GM12878 (cell line): ENCODE measurements at regions not wholly inside any gene's neighbourhood (a gene's known extent, or its start where the extent isn't known, plus 50 kb on each side); places are given as distances from the start of the nearest gene placed in this dataset.

Experiments
- ATAC-seq: fragments of 200-7000 bp; cut with Tn5 transposase; 3 replicates; pipeline ENCODE4 v1.9.1; 2020; ENCODE audit warnings: mild to moderate bottlenecking, moderate library complexity
- BruUV-seq: library from RNA; stranded (reverse); fragments of 400-500 nt; replicated peaks from 2 replicates; lab custom pipeline; 2021; lab: Mats Ljungman, UMichigan
- CTCF ChIA-PET: fragments of 300-600 bp; sonication (Branson Sonifier 250); formaldehyde crosslinking; extraction: SDS; loops from one replicate; lab custom pipeline; 2021; ENCODE audit warnings: inconsistent platforms; lab: Yijun Ruan, JAX
- POLR2A ChIA-PET: fragments of 350-600 bp; formaldehyde crosslinking; extraction: SDS; loops from one replicate; lab custom pipeline; 2021; ENCODE audit warnings: inconsistent platforms; lab: Charles Lee
- RAD21 ChIA-PET: fragments of 300-600 bp; sonication (Branson Sonifier 250); formaldehyde crosslinking; loops from one replicate; lab custom pipeline; 2023; ENCODE audit warnings: antibody characterized with exemption; ENCODE audit not compliant: unreplicated experiment; lab: Charles Lee
- SMC1A ChIA-PET: fragments of 300-600 bp; sonication (Branson Sonifier 250); formaldehyde crosslinking; loops from one replicate; lab custom pipeline; 2023; ENCODE audit not compliant: unreplicated experiment, uncharacterized antibody; lab: Charles Lee
- DNase-seq: peaks from one replicate; pipeline ENCODE4 v3.0.0-alpha.2; 2011; ENCODE audit warnings: low read depth, low spot score
- FAIRE-seq: peaks from 3 replicates; lab custom pipeline; 2011; peaks lifted over from hg19 to GRCh38; lab: Jason Lieb, UNC
- H2AFZ ChIP-seq: 2 replicates; pipeline ENCODE4 v1.6.0; 2011; ENCODE audit warnings: low read depth, low read length, control low read depth; ENCODE audit not compliant: control insufficient read depth
- H3K27ac ChIP-seq: 2 replicates; pipeline ENCODE4 v1.5.1; 2011; ENCODE audit warnings: control low read depth; ENCODE audit not compliant: control insufficient read depth, insufficient read depth
- H3K27me3 ChIP-seq, 2 experiments: replicated peaks in 1 of 2; 2 replicates each; pipeline versions ENCODE4 v1.6.0 to v1.6.1; 2011; ENCODE audit warnings: low read length in 1 of 2; ENCODE audit not compliant: control insufficient read depth in 2 of 2, insufficient read depth in 2 of 2
- H3K36me3 ChIP-seq, 2 experiments: 2 replicates each; pipeline ENCODE4 v1.5.1; 2011; ENCODE audit warnings: low read length in 1 of 2; ENCODE audit not compliant: control insufficient read depth in 2 of 2, insufficient read depth in 2 of 2
- H3K4me1 ChIP-seq: 2 replicates; pipeline ENCODE4 v1.6.1; 2011; ENCODE audit warnings: mild to moderate bottlenecking, low read length, moderate library complexity, mixed read lengths; ENCODE audit not compliant: control insufficient read depth, insufficient read depth
- H3K4me2 ChIP-seq: 2 replicates; pipeline ENCODE4 v1.6.0; 2011; ENCODE audit warnings: control low read depth; ENCODE audit not compliant: control insufficient read depth, insufficient read depth
- H3K4me3 ChIP-seq: fragments of 200-600 bp; sonication (generic); 2 replicates; pipeline ENCODE4 v1.5.1; 2016
- H3K79me2 ChIP-seq: 2 replicates; pipeline ENCODE4 v1.6.0; 2011; ENCODE audit warnings: low read length; ENCODE audit not compliant: control insufficient read depth, insufficient read depth
- H3K9ac ChIP-seq: 2 replicates; pipeline ENCODE4 v1.8.0; 2011; ENCODE audit warnings: low read length, control low read depth, mixed read lengths; ENCODE audit not compliant: control insufficient read depth, insufficient read depth
- H3K9me3 ChIP-seq: replicated peaks from 3 replicates; pipeline ENCODE4 v1.5.1; 2011; ENCODE audit warnings: mild to moderate bottlenecking, low read length; ENCODE audit not compliant: control insufficient read depth, insufficient read depth
- H4K20me1 ChIP-seq: 2 replicates; pipeline ENCODE4 v1.6.0; 2011; ENCODE audit not compliant: control insufficient read depth, insufficient read depth
- ATF3 ChIP-seq: IDR thresholded peaks from 2 replicates; pipeline ENCODE4 v1.6.1; 2011; ENCODE audit warnings: low read depth, mild to moderate bottlenecking, low read length, moderate library complexity, borderline replicate concordance; ENCODE audit errors: extremely low read depth
- BACH1 ChIP-seq: fragments of 450-650 bp; IDR thresholded peaks from 2 replicates; pipeline ENCODE4 v1.6.1; 2017; ENCODE audit warnings: mild to moderate bottlenecking, borderline replicate concordance
- CBX3 ChIP-seq: fragments of 200-600 bp; sonication (generic); IDR thresholded peaks from 2 replicates; pipeline ENCODE4 v1.6.1; 2016; ENCODE audit warnings: low read depth, borderline replicate concordance
- E2F4 ChIP-seq: IDR thresholded peaks from 2 replicates; pipeline ENCODE4 v1.6.1; 2012; ENCODE audit warnings: low read depth, low read length, improper control_type of control experiment
- HSF1 ChIP-seq: fragments of 150-350 bp; IDR thresholded peaks from 2 replicates; pipeline ENCODE4 v1.6.1; 2014; ENCODE audit warnings: mild to moderate bottlenecking, low read depth, low read length
- IKZF1 ChIP-seq: fragments of 450-650 bp; conservative IDR thresholded peaks from 2 replicates; pipeline ENCODE4 v1.6.1; 2017; ENCODE audit warnings: antibody characterized with exemption, mild to moderate bottlenecking
- MTA3 ChIP-seq: IDR thresholded peaks from 2 replicates; pipeline ENCODE4 v1.6.1; 2012; ENCODE audit warnings: low read length, inconsistent platforms, borderline replicate concordance
- MYC ChIP-seq: IDR thresholded peaks from 2 replicates; pipeline ENCODE4 v1.6.1; 2011; ENCODE audit warnings: mild to moderate bottlenecking, low read length, moderate library complexity, inconsistent platforms; ENCODE audit not compliant: insufficient read depth, insufficient replicate concordance, insufficient read length, severe bottlenecking
- NFXL1 ChIP-seq: fragments of 450-650 bp; IDR thresholded peaks from 2 replicates; pipeline ENCODE4 v1.6.1; 2017; ENCODE audit warnings: antibody characterized with exemption, mild to moderate bottlenecking, borderline replicate concordance
- PAX8 ChIP-seq: fragments of 450-650 bp; IDR thresholded peaks from 2 replicates; pipeline ENCODE4 v1.6.1; 2017; ENCODE audit warnings: mild to moderate bottlenecking, moderate library complexity
- PRDM15 ChIP-seq: fragments of 450-650 bp; formaldehyde crosslinking; IDR thresholded peaks from 2 replicates; pipeline ENCODE4 v1.4.0; 2020; ENCODE audit warnings: mild to moderate bottlenecking, moderate library complexity
- RB1 ChIP-seq: fragments of 450-650 bp; formaldehyde crosslinking; IDR thresholded peaks from 2 replicates; pipeline ENCODE4 v1.6.1; 2017; ENCODE audit warnings: mild to moderate bottlenecking, borderline replicate concordance
- RCOR1 ChIP-seq: conservative IDR thresholded peaks from 2 replicates; pipeline ENCODE4 v1.6.1; 2012; ENCODE audit warnings: low read depth, low read length, improper control_type of control experiment
- SP1 ChIP-seq: IDR thresholded peaks from one replicate; pipeline ENCODE4 v1.6.1; 2011; ENCODE audit warnings: low read depth, low read length
- SRF ChIP-seq, 2 experiments: IDR thresholded peaks; 2 replicates each; pipeline ENCODE4 v1.6.1; 2011; ENCODE audit warnings: low read depth in 2 of 2, low read length in 2 of 2, mild to moderate bottlenecking in 1 of 2, moderate library complexity in 1 of 2
- TBL1XR1 ChIP-seq: IDR thresholded peaks from 2 replicates; pipeline ENCODE4 v1.6.1; 2012; ENCODE audit warnings: low read depth, low read length, improper control_type of control experiment
- WGBS: methylation state at CpG from one replicate; pipeline ENCODE4 v1.1.6; 2016; ENCODE audit warnings: low lambda C conversion rate; ENCODE audit not compliant: insufficient replicate concordance, insufficient coverage; ENCODE audit errors: missing lambda C conversion rate; 5-methylcytosine and 5-hydroxymethylcytosine counted together
- in situ Hi-C: fragments of 300-500 bp; cut with MboI; formaldehyde crosslinking; loops from 9 replicates; pipeline ENCODE4 v1.14.3; 2018; ENCODE audit warnings: mixed read lengths
- intact Hi-C: fragments of 100-400 bp; cut with micrococcal nuclease; formaldehyde crosslinking; loops from one replicate; pipeline ENCODE4 v1.14.2; 2022; ENCODE audit not compliant: unreplicated experiment

GRCh38 chr14:82079553-82079952 lies 545.9 kb upstream of the SEL1L start:
- DNase-seq (no peak), ATAC-seq (no peak), FAIRE-seq (no peak)
- ChIA-PET SMC1A (interaction anchor here (0.9 kb wide), 1 partner anchor 9 kb away, joined by 3 read pairs; no protein-coding TSS in a partner anchor), RAD21 (no interaction called here), CTCF (interaction anchor here (2.4 kb wide), 1 partner anchor 70 kb away, joined by 5 read pairs; no protein-coding TSS in a partner anchor), POLR2A (no interaction called here)
- no peak overlapping the region for H3K9ac ChIP-seq
- H2AFZ ChIP-seq: no peak overlapping the region
- no peaks in the 10 kb centered on the region for H3K9me3 ChIP-seq
- H3K4me1 ChIP-seq: no peaks in the 10 kb centered on the region
- H3K79me2 ChIP-seq: no peaks in the 10 kb centered on the region
- WGBS: 3% methylated on average over 3 of the region's 3 CpGs
- intact Hi-C loops (no loop called here), in situ Hi-C loops (no loop called here)
- no peaks in the 10 kb centered on the region; a peak in 1 of 4 replicates for H3K27me3 ChIP-seq
- no peak overlapping the region for H3K4me2 ChIP-seq
- H4K20me1 ChIP-seq: no peaks in the 10 kb centered on the region
- no peak overlapping the region for H3K27ac ChIP-seq
- no peaks in the 10 kb centered on the region for H3K36me3 ChIP-seq
- no peak overlapping the region for H3K4me3 ChIP-seq
- BruUV-seq: no TSS peak
- TF ChIP-seq MYC (no peak), HSF1 (no peak), PAX8 (no peak), ATF3 (no peak), BACH1 (no peak), MTA3 (no peak), SP1 (no peak), SRF (IDR thresholded peaks at IDR 0.05; ENCODE audit: low read depth in 2 of 2, low read length in 2 of 2) (no peak), TBL1XR1 (no peak), RB1 (no peak), E2F4 (no peak), RCOR1 (no peak), PRDM15 (CRISPR knock-in tag) (no peak), NFXL1 (no peak), IKZF1 (no peak), CBX3 (no peak)
